ENCODE measurements at regions not wholly inside any gene's neighbourhood (a gene's known extent, or its start where the extent isn't known, plus 50 kb on each side); places are given as distances from the start of the nearest gene placed in this dataset.

DNA sequence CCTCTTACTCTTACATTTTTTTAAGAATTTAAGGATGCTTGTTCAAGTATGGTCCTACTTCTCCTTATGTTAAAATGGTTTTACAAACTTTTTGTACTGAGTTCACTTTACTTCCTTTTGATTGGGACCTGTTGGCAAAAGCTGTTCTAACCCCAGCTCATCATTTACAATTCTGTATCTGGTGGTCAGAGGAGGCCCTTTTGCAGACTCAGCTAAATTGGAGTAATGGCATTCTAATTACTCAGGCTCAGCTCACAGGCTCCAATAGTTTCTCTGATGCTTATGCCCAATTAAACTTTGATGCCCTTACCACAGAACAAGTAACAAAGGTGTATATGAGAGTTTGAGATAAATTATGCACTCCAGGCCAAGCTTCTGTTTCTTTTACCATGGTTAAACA is 1632.0 kb downstream of the UQCRFS1 start:
- DNase-seq, result no peak
